ENCODE measurements at regions not wholly inside any gene's neighbourhood (a gene's known extent, or its start where the extent isn't known, plus 50 kb on each side); places are given as distances from the start of the nearest gene placed in this dataset.
A peak's percentile ranks its signal among the peaks of the same experiment; 100 is the strongest.

- DNase-seq (ENCODE audit: low spot score): no peak
These were observed 204.4 kb downstream of the FAM76B start for GRCh38 chr11:95585069-95585751.

- no peak for DNase-seq (ENCODE audit: low spot score)
These were observed 205.0 kb downstream of the FAM76B start for GRCh38 chr11:95584589-95584988.

- DNase-seq (ENCODE audit: low spot score): peak; percentile 33
These were observed 205.4 kb downstream of the FAM76B start for GRCh38 chr11:95584180-95584579.

- DNase-seq (ENCODE audit: low spot score): no peak
These were observed 211.7 kb downstream of the FAM76B start for GRCh38 chr11:95577716-95578460.

- DNase-seq (ENCODE audit: low spot score): no peak
These were observed 213.3 kb downstream of the FAM76B start for GRCh38 chr11:95576146-95576845.

GRCh38 chr11:95575517-95575916 lies 214.1 kb downstream of the FAM76B start:
- DNase-seq (ENCODE audit: low spot score): no peak

GRCh38 chr11:95571718-95572260 lies 217.8 kb downstream of the FAM76B start:
- DNase-seq (ENCODE audit: low spot score): no peak

- DNase-seq (ENCODE audit: low spot score): no peak
These were observed 218.7 kb downstream of the FAM76B start for GRCh38 chr11:95570845-95571244.

GRCh38 chr11:95569207-95569606 lies 220.4 kb downstream of the FAM76B start:
- no peak for DNase-seq (ENCODE audit: low spot score)

GRCh38 chr11:95568281-95568680 lies 221.3 kb downstream of the FAM76B start:
- no peak for DNase-seq (ENCODE audit: low spot score)

GRCh38 chr11:95567685-95568084 lies 221.9 kb downstream of the FAM76B start:
- DNase-seq (ENCODE audit: low spot score): no peak

- no peak for DNase-seq (ENCODE audit: low spot score)
These were observed 223.4 kb downstream of the FAM76B start for GRCh38 chr11:95566211-95566610.

- no peak for DNase-seq (ENCODE audit: low spot score)
These were observed 223.8 kb downstream of the FAM76B start for GRCh38 chr11:95565724-95566141.

GRCh38 chr11:95563859-95564258 lies 225.7 kb downstream of the FAM76B start:
- DNase-seq (ENCODE audit: low spot score): no peak

- no peak for DNase-seq (ENCODE audit: low spot score)
These were observed 226.4 kb downstream of the FAM76B start for GRCh38 chr11:95563173-95563572.

- DNase-seq (ENCODE audit: low spot score): no peak
These were observed 227.2 kb downstream of the FAM76B start for GRCh38 chr11:95562196-95562921.

- no peak for DNase-seq (ENCODE audit: low spot score)
These were observed 229.7 kb downstream of the FAM76B start for GRCh38 chr11:95559899-95560298.

GRCh38 chr11:95557376-95557775 lies 232.2 kb downstream of the FAM76B start:
- DNase-seq (ENCODE audit: low spot score): no peak

GRCh38 chr11:95556342-95557163 lies 233.0 kb downstream of the FAM76B start:
- peak; percentile 84 for DNase-seq (ENCODE audit: low spot score)

GRCh38 chr11:95556011-95556341 lies 233.6 kb downstream of the FAM76B start:
- no peak for DNase-seq (ENCODE audit: low spot score)

GRCh38 chr11:95554911-95555310 lies 234.7 kb downstream of the FAM76B start:
- no peak for DNase-seq (ENCODE audit: low spot score)

All from activated CD4-positive, alpha-beta T cell treated with anti-CD3 and anti-CD28 coated beads, Interleukin-2, Interleukin-4, amounts not matched to agents 100 ng/mL and 50 ng/mL, durations not matched to agents 16 hours and 8 hours (primary cell).